ENCODE measurements at regions not wholly inside any gene's neighbourhood (a gene's known extent, or its start where the extent isn't known, plus 50 kb on each side); places are given as distances from the start of the nearest gene placed in this dataset.
"Not testable (repeated sequence)": the region's sequence is repeated elsewhere in the genome, so short reads cannot be mapped to it uniquely, and the experiment has no call there.

GRCh38 chr18:34514957-34515356 is 195.1 kb upstream of the DTNA start:
- intact Hi-C loops (cut with micrococcal nuclease; ENCODE audit: unreplicated experiment) = no loop called here
- Mint-ChIP-seq H3K9me3 (ENCODE audit: low read depth, unreplicated experiment) (no peaks in the 10 kb centered on the region), H3K36me3 (ENCODE audit: insufficient read depth, unreplicated experiment) (no peaks in the 10 kb centered on the region), H3K4me1 (ENCODE audit: low read depth, unreplicated experiment) (peaks cover 14% of the 10 kb centered on the region), H3K4me3 (ENCODE audit: low read depth, unreplicated experiment) (no peak overlapping the region), H3K27me3 (ENCODE audit: unreplicated experiment) (no peaks in the 10 kb centered on the region), H3K27ac (ENCODE audit: unreplicated experiment) (no peak overlapping the region)
- no peak for DNase-seq
- no peak for TF ChIP-seq CTCF (IDR thresholded peaks at IDR 0.05; ENCODE audit: unreplicated experiment)
- BruUV-seq (replicated peaks) = no TSS peak
- CTCF ChIA-PET = no interaction called here

GRCh38 chr18:34516355-34516754 is 193.7 kb upstream of the DTNA start:
- peaks cover 14% of the 10 kb centered on the region for H3K4me1 Mint-ChIP-seq (ENCODE audit: low read depth, unreplicated experiment)
- H3K36me3 Mint-ChIP-seq (ENCODE audit: insufficient read depth, unreplicated experiment); H3K4me3 Mint-ChIP-seq (ENCODE audit: low read depth, unreplicated experiment); intact Hi-C loops (cut with micrococcal nuclease; ENCODE audit: unreplicated experiment); H3K27ac Mint-ChIP-seq (ENCODE audit: unreplicated experiment); CTCF ChIA-PET; H3K9me3 Mint-ChIP-seq (ENCODE audit: low read depth, unreplicated experiment); BruUV-seq (replicated peaks); H3K27me3 Mint-ChIP-seq (ENCODE audit: unreplicated experiment); DNase-seq: not testable (repeated sequence)

- BruUV-seq (replicated peaks); H3K27ac Mint-ChIP-seq (ENCODE audit: unreplicated experiment); DNase-seq; H3K4me3 Mint-ChIP-seq (ENCODE audit: low read depth, unreplicated experiment); H3K36me3 Mint-ChIP-seq (ENCODE audit: insufficient read depth, unreplicated experiment); CTCF ChIA-PET; H3K27me3 Mint-ChIP-seq (ENCODE audit: unreplicated experiment); H3K9me3 Mint-ChIP-seq (ENCODE audit: low read depth, unreplicated experiment); intact Hi-C loops (cut with micrococcal nuclease; ENCODE audit: unreplicated experiment): not testable (repeated sequence)
- H3K4me1 Mint-ChIP-seq (ENCODE audit: low read depth, unreplicated experiment) = peaks cover 14% of the 10 kb centered on the region
Observed at GRCh38 chr18:34516996-34517395, 193.1 kb upstream of the DTNA start.

- BruUV-seq (replicated peaks) = no TSS peak
- Mint-ChIP-seq H3K4me1 (ENCODE audit: low read depth, unreplicated experiment) (peaks cover under 1% of the 10 kb centered on the region), H3K36me3 (ENCODE audit: insufficient read depth, unreplicated experiment) (no peaks in the 10 kb centered on the region), H3K27ac (ENCODE audit: unreplicated experiment) (no peak overlapping the region), H3K9me3 (ENCODE audit: low read depth, unreplicated experiment) (no peaks in the 10 kb centered on the region), H3K27me3 (ENCODE audit: unreplicated experiment) (no peaks in the 10 kb centered on the region), H3K4me3 (ENCODE audit: low read depth, unreplicated experiment) (no peak overlapping the region)
- intact Hi-C loops (cut with micrococcal nuclease; ENCODE audit: unreplicated experiment) = no loop called here
- TF ChIP-seq CTCF (IDR thresholded peaks at IDR 0.05; ENCODE audit: unreplicated experiment) = no peak
- no peak for DNase-seq
- CTCF ChIA-PET = no interaction called here
Observed at GRCh38 chr18:34521040-34521439, 189.1 kb upstream of the DTNA start.

GRCh38 chr18:34522603-34523002 is 187.5 kb upstream of the DTNA start:
- H3K27me3 Mint-ChIP-seq (ENCODE audit: unreplicated experiment) = no peaks in the 10 kb centered on the region
- CTCF ChIA-PET = no interaction called here
- no peaks in the 10 kb centered on the region for H3K9me3 Mint-ChIP-seq (ENCODE audit: low read depth, unreplicated experiment)
- H3K4me3 Mint-ChIP-seq (ENCODE audit: low read depth, unreplicated experiment) = no peak overlapping the region
- H3K4me1 Mint-ChIP-seq (ENCODE audit: low read depth, unreplicated experiment) = no peaks in the 10 kb centered on the region
- no peak for TF ChIP-seq CTCF (IDR thresholded peaks at IDR 0.05; ENCODE audit: unreplicated experiment)
- no peaks in the 10 kb centered on the region for H3K36me3 Mint-ChIP-seq (ENCODE audit: insufficient read depth, unreplicated experiment)
- intact Hi-C loops (cut with micrococcal nuclease; ENCODE audit: unreplicated experiment) = no loop called here
- no TSS peak for BruUV-seq (replicated peaks)
- no peak overlapping the region for H3K27ac Mint-ChIP-seq (ENCODE audit: unreplicated experiment)
- DNase-seq = no peak
